WTC11 (cell line): ENCODE measurements at regions not wholly inside any gene's neighbourhood (a gene's known extent, or its start where the extent isn't known, plus 50 kb on each side); places are given as distances from the start of the nearest gene placed in this dataset.

Experiments
- ATAC-seq: fragments of 200-7000 bp; cut with Tn5 transposase; 2 replicates; pipeline ENCODE4 v1.10.0; 2021; ENCODE audit warnings: mild to moderate bottlenecking, moderate library complexity
- CTCF ChIA-PET: fragments of 300-600 bp; sonication (Branson Sonifier 250); formaldehyde crosslinking; loops from one replicate; lab custom pipeline; 2021; ENCODE audit warnings: antibody characterized with exemption; lab: Charles Lee
- POLR2A ChIA-PET: fragments of 350-600 bp; sonication (Branson Sonifier 250); formaldehyde crosslinking; loops from one replicate; lab custom pipeline; 2021; ENCODE audit warnings: antibody characterized with exemption; lab: Charles Lee
- DNase-seq: peaks from one replicate; pipeline ENCODE4 v3.0.0; 2021; ENCODE audit warnings: low spot score
- H3K27ac Mint-ChIP-seq: 2 replicates; pipeline ENCODE4 v1.8.0; 2021; ENCODE audit warnings: mixed read lengths
- H3K27me3 Mint-ChIP-seq: 2 replicates; pipeline ENCODE4 v1.8.0; 2021; ENCODE audit warnings: low read depth, mild to moderate bottlenecking, moderate library complexity, mixed read lengths
- H3K36me3 Mint-ChIP-seq: 2 replicates; pipeline ENCODE4 v1.8.0; 2021; ENCODE audit warnings: mixed read lengths
- H3K4me1 Mint-ChIP-seq: 2 replicates; pipeline ENCODE4 v1.8.0; 2022; ENCODE audit warnings: mixed read lengths
- H3K4me3 Mint-ChIP-seq: 2 replicates; pipeline ENCODE4 v1.8.0; 2021; ENCODE audit warnings: mild to moderate bottlenecking, moderate library complexity, mixed read lengths
- H3K9me3 Mint-ChIP-seq: 2 replicates; pipeline ENCODE4 v1.8.0; 2021; ENCODE audit warnings: mixed read lengths
- ATF1 ChIP-seq: sonication (generic); formaldehyde crosslinking; IDR thresholded peaks from 2 replicates; pipeline ENCODE4 v1.8.1; 2023; ENCODE audit warnings: mild to moderate bottlenecking, moderate library complexity, missing genetic modification reagents
- CREM ChIP-seq: sonication (generic); formaldehyde crosslinking; IDR thresholded peaks from 2 replicates; pipeline ENCODE4 v1.8.1; 2022; ENCODE audit warnings: mild to moderate bottlenecking, missing genetic modification reagents, moderate library complexity
- CTCF ChIP-seq: fragments of 200-600 bp; IDR thresholded peaks from 2 replicates; pipeline ENCODE4 v1.8.0; 2022; ENCODE audit warnings: antibody characterized with exemption
- E2F4 ChIP-seq: sonication (generic); formaldehyde crosslinking; IDR thresholded peaks from 2 replicates; pipeline ENCODE4 v1.8.1; 2022; ENCODE audit warnings: low read depth, mild to moderate bottlenecking, moderate library complexity, missing genetic modification reagents, borderline replicate concordance
- ESRRA ChIP-seq: sonication (generic); formaldehyde crosslinking; IDR thresholded peaks from 2 replicates; pipeline ENCODE4 v1.8.1; 2022; ENCODE audit warnings: mild to moderate bottlenecking, missing genetic modification reagents, borderline replicate concordance
- FOXJ3 ChIP-seq: sonication (generic); formaldehyde crosslinking; IDR thresholded peaks from 2 replicates; pipeline ENCODE4 v1.9.0; 2021; ENCODE audit warnings: missing genetic modification reagents, mild to moderate bottlenecking, borderline replicate concordance
- GRHL2 ChIP-seq: fragments of 250-450 bp; sonication (Bioruptor Pico); IDR thresholded peaks from 2 replicates; pipeline ENCODE4 v1.8.0; 2022; ENCODE audit warnings: mild to moderate bottlenecking, moderate library complexity; ENCODE audit not compliant: insufficient replicate concordance, severe bottlenecking
- KAT7 ChIP-seq: sonication (generic); formaldehyde crosslinking; IDR thresholded peaks from 2 replicates; pipeline ENCODE4 v1.8.1; 2023; ENCODE audit warnings: missing genetic modification reagents, mild to moderate bottlenecking, borderline replicate concordance
- OVOL2 ChIP-seq: fragments of 250-450 bp; sonication (Bioruptor Pico); IDR thresholded peaks from 2 replicates; pipeline ENCODE4 v1.9.0; 2021; ENCODE audit warnings: mild to moderate bottlenecking, borderline replicate concordance
- RELA ChIP-seq: sonication (generic); formaldehyde crosslinking; IDR thresholded peaks from 2 replicates; pipeline ENCODE4 v1.8.1; 2022; ENCODE audit warnings: missing genetic modification reagents, mild to moderate bottlenecking, borderline replicate concordance
- ZBTB21 ChIP-seq: sonication (generic); formaldehyde crosslinking; IDR thresholded peaks from 2 replicates; pipeline ENCODE4 v1.8.1; 2023; ENCODE audit warnings: mild to moderate bottlenecking, missing genetic modification reagents, borderline replicate concordance
- ZNF219 ChIP-seq: sonication (generic); formaldehyde crosslinking; IDR thresholded peaks from 2 replicates; pipeline ENCODE4 v1.8.0; 2023; ENCODE audit warnings: missing genetic modification reagents, mild to moderate bottlenecking, borderline replicate concordance
- ZNF263 ChIP-seq: sonication (generic); formaldehyde crosslinking; IDR thresholded peaks from 2 replicates; pipeline ENCODE4 v1.8.1; 2022; ENCODE audit warnings: low read depth, mild to moderate bottlenecking, moderate library complexity, missing genetic modification reagents
- TF ChIP-seq, protein P1 (sequence below): sonication (generic); formaldehyde crosslinking; IDR thresholded peaks from 2 replicates; pipeline ENCODE4 v1.8.0; 2023; ENCODE audit warnings: missing genetic modification reagents, mild to moderate bottlenecking, borderline replicate concordance
- TF ChIP-seq, protein P2 (sequence below): sonication (generic); formaldehyde crosslinking; IDR thresholded peaks from 2 replicates; pipeline ENCODE4 v1.8.1; 2023; ENCODE audit warnings: mild to moderate bottlenecking, missing genetic modification reagents, moderate library complexity
- TF ChIP-seq, protein P3 (sequence below): sonication (generic); formaldehyde crosslinking; IDR thresholded peaks from 2 replicates; pipeline ENCODE4 v1.8.0; 2022; ENCODE audit warnings: mild to moderate bottlenecking, missing genetic modification reagents
- TF ChIP-seq, protein P4 (sequence below): sonication (generic); formaldehyde crosslinking; IDR thresholded peaks from 2 replicates; pipeline ENCODE4 v1.8.1; 2023; ENCODE audit warnings: mild to moderate bottlenecking, missing genetic modification reagents, borderline replicate concordance
- TF ChIP-seq, protein P5 (sequence below): sonication (generic); formaldehyde crosslinking; IDR thresholded peaks from 2 replicates; pipeline ENCODE4 v1.8.1; 2022; ENCODE audit warnings: missing genetic modification reagents, borderline replicate concordance

DNA sequence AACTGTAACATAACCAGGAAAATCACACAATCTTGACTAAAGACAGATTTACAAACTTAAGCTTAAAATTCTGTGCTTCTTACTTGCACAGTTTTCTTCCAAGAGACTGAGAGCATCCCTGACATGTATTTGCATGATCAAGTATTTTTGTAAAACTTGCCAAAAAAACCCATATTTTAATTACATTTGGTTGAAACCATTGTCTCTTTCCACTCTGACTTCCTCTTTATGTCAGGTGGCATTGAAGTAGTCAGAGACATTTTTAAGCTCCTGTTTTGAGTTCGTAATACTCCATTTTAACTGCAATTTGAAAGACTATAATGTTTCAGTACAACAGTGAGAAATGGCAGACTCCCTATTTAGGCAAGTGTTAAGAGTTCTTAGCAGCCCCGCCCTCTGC is 103.6 kb downstream of the ATXN7L3B start:
- no peak for TF ChIP-seq ATF1 (CRISPR knock-in tag)
- TF ChIP-seq CTCF = no peak
- TF ChIP-seq CREM = no peak
- TF ChIP-seq ZNF263 (CRISPR knock-in tag) = no peak
- TF ChIP-seq RELA (CRISPR knock-in tag) = no peak
- no peak for TF ChIP-seq FOXJ3 (CRISPR knock-in tag)
- no peak for TF ChIP-seq OVOL2
- TF ChIP-seq, protein P1, sequence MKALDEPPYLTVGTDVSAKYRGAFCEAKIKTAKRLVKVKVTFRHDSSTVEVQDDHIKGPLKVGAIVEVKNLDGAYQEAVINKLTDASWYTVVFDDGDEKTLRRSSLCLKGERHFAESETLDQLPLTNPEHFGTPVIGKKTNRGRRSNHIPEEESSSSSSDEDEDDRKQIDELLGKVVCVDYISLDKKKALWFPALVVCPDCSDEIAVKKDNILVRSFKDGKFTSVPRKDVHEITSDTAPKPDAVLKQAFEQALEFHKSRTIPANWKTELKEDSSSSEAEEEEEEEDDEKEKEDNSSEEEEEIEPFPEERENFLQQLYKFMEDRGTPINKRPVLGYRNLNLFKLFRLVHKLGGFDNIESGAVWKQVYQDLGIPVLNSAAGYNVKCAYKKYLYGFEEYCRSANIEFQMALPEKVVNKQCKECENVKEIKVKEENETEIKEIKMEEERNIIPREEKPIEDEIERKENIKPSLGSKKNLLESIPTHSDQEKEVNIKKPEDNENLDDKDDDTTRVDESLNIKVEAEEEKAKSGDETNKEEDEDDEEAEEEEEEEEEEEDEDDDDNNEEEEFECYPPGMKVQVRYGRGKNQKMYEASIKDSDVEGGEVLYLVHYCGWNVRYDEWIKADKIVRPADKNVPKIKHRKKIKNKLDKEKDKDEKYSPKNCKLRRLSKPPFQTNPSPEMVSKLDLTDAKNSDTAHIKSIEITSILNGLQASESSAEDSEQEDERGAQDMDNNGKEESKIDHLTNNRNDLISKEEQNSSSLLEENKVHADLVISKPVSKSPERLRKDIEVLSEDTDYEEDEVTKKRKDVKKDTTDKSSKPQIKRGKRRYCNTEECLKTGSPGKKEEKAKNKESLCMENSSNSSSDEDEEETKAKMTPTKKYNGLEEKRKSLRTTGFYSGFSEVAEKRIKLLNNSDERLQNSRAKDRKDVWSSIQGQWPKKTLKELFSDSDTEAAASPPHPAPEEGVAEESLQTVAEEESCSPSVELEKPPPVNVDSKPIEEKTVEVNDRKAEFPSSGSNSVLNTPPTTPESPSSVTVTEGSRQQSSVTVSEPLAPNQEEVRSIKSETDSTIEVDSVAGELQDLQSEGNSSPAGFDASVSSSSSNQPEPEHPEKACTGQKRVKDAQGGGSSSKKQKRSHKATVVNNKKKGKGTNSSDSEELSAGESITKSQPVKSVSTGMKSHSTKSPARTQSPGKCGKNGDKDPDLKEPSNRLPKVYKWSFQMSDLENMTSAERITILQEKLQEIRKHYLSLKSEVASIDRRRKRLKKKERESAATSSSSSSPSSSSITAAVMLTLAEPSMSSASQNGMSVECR (CRISPR knock-in tag) = no peak
- TF ChIP-seq, protein P2, sequence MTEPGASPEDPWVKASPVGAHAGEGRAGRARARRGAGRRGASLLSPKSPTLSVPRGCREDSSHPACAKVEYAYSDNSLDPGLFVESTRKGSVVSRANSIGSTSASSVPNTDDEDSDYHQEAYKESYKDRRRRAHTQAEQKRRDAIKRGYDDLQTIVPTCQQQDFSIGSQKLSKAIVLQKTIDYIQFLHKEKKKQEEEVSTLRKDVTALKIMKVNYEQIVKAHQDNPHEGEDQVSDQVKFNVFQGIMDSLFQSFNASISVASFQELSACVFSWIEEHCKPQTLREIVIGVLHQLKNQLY (CRISPR knock-in tag) = no peak
- no peak for TF ChIP-seq KAT7 (CRISPR knock-in tag)
- TF ChIP-seq, protein P3, sequence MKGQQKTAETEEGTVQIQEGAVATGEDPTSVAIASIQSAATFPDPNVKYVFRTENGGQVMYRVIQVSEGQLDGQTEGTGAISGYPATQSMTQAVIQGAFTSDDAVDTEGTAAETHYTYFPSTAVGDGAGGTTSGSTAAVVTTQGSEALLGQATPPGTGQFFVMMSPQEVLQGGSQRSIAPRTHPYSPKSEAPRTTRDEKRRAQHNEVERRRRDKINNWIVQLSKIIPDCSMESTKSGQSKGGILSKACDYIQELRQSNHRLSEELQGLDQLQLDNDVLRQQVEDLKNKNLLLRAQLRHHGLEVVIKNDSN (CRISPR knock-in tag) = no peak
- TF ChIP-seq, protein P4, sequence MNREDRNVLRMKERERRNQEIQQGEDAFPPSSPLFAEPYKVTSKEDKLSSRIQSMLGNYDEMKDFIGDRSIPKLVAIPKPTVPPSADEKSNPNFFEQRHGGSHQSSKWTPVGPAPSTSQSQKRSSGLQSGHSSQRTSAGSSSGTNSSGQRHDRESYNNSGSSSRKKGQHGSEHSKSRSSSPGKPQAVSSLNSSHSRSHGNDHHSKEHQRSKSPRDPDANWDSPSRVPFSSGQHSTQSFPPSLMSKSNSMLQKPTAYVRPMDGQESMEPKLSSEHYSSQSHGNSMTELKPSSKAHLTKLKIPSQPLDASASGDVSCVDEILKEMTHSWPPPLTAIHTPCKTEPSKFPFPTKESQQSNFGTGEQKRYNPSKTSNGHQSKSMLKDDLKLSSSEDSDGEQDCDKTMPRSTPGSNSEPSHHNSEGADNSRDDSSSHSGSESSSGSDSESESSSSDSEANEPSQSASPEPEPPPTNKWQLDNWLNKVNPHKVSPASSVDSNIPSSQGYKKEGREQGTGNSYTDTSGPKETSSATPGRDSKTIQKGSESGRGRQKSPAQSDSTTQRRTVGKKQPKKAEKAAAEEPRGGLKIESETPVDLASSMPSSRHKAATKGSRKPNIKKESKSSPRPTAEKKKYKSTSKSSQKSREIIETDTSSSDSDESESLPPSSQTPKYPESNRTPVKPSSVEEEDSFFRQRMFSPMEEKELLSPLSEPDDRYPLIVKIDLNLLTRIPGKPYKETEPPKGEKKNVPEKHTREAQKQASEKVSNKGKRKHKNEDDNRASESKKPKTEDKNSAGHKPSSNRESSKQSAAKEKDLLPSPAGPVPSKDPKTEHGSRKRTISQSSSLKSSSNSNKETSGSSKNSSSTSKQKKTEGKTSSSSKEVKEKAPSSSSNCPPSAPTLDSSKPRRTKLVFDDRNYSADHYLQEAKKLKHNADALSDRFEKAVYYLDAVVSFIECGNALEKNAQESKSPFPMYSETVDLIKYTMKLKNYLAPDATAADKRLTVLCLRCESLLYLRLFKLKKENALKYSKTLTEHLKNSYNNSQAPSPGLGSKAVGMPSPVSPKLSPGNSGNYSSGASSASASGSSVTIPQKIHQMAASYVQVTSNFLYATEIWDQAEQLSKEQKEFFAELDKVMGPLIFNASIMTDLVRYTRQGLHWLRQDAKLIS (CRISPR knock-in tag) = no peak
- TF ChIP-seq, protein P5, sequence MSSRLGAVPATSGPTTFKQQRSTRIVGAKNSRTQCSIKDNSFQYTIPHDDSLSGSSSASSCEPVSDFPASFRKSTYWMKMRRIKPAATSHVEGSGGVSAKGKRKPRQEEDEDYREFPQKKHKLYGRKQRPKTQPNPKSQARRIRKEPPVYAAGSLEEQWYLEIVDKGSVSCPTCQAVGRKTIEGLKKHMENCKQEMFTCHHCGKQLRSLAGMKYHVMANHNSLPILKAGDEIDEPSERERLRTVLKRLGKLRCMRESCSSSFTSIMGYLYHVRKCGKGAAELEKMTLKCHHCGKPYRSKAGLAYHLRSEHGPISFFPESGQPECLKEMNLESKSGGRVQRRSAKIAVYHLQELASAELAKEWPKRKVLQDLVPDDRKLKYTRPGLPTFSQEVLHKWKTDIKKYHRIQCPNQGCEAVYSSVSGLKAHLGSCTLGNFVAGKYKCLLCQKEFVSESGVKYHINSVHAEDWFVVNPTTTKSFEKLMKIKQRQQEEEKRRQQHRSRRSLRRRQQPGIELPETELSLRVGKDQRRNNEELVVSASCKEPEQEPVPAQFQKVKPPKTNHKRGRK (CRISPR knock-in tag) = no peak
- no peak for TF ChIP-seq ZNF219 (CRISPR knock-in tag)
- TF ChIP-seq ZBTB21 = no peak
- TF ChIP-seq GRHL2 (CRISPR knock-in tag) = no peak
- no peak for TF ChIP-seq E2F4
- no peak for TF ChIP-seq ESRRA
- TF ChIP-seq, all 79 proteins: peak for 0
- CTCF ChIA-PET = no interaction called here
- no peak for DNase-seq
- Mint-ChIP-seq H3K4me3 (no peak overlapping the region), H3K4me1 (no peaks in the 10 kb centered on the region), H3K27me3 (no peaks in the 10 kb centered on the region), H3K27ac (no peak overlapping the region), H3K36me3 (no peaks in the 10 kb centered on the region), H3K9me3 (no peaks in the 10 kb centered on the region)
- POLR2A ChIA-PET = no interaction called here
- no peak for ATAC-seq
